ENCODE measurements at regions not wholly inside any gene's neighbourhood (a gene's known extent, or its start where the extent isn't known, plus 50 kb on each side); places are given as distances from the start of the nearest gene placed in this dataset.

DNA sequence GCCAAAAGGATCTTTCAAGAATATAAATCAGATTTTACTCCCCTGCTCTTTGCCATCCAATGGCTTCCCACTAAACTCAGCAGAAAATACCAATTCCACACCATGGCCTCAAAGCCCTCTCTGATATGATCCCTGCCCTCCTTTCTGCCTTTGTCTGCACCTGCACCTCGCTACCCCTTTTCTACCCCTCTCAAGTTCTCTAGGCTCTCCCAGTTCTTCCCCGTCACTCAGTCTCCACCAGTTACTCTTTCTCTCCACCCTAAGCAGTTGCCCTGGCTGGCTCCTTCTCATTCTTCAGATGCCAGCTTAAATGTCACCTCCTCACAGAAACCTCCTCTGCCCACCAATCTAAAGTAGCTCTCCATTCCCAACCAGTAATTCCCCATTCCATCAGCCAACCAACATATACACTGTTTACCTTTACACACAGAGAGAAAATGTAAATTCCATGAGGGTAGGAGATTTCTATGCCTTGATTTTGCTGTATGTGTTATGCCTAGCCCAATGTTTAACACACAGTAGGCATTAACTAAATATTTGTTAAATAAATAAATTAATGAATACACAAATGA is 93.6 kb upstream of the LPP start:
- Histone ChIP-seq H3K9ac (ENCODE audit: low read depth, low read length) (no peak overlapping the region), H3K36me3 (ENCODE audit: insufficient read depth, low read length) (no peaks in the 10 kb centered on the region), H3K27me3 (ENCODE audit: insufficient read depth, low read length) (no peaks in the 10 kb centered on the region), H3K9me3 (ENCODE audit: insufficient read depth, low read depth, low read length) (no peaks in the 10 kb centered on the region), H3K4me3 (ENCODE audit: low read length) (no peak overlapping the region), H3K4me1 (ENCODE audit: insufficient read depth, low read length) (peaks cover 4% of the 10 kb centered on the region; the same call in 1 of the 2 replicates), H3K27ac (ENCODE audit: low read depth, low read length) (no peak overlapping the region)
- 91% methylated on average over 2 of the region's 2 CpGs for WGBS

DNA sequence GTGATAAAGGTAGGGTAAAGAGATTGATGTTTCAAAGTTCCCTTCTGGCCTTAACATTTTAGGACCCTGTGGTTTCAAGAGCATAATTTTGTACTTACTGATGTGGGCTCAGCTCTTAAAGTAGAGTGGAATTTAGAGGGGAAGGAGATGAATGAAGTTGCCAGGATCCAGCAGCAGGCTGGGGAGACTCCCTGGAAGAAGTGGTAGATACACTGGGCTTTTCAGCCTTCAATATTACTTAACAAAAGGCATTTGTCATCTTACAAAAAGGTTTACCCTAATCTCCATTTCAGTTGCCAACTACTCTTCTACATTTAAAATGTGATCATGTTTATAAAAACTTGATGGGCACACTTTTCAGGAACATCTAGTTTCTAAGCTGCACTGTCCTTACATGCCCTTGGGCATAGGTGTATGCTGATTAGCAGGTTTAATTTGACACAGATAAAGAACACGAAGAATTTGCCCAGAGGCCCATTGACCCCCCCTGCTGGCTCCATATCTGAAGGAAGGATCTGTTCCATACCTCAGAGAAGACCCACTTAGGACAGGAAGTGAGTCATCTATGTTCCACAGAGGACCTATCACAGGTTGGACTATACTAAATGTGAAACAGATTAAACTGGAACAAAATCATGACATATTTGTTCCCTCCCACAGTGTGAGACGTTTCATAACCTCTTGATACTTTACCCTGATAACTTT is 93.0 kb upstream of the LPP start:
- Histone ChIP-seq H3K9ac (ENCODE audit: low read depth, low read length) (no peak overlapping the region), H3K27ac (ENCODE audit: low read depth, low read length) (no peak overlapping the region), H3K4me1 (ENCODE audit: insufficient read depth, low read length) (peaks cover 4% of the 10 kb centered on the region; the same call in 1 of the 2 replicates), H3K27me3 (ENCODE audit: insufficient read depth, low read length) (no peaks in the 10 kb centered on the region), H3K4me3 (ENCODE audit: low read length) (no peak overlapping the region), H3K9me3 (ENCODE audit: insufficient read depth, low read depth, low read length) (no peaks in the 10 kb centered on the region), H3K36me3 (ENCODE audit: insufficient read depth, low read length) (no peaks in the 10 kb centered on the region)
- 74% methylated on average over 2 of the region's 2 CpGs for WGBS

DNA sequence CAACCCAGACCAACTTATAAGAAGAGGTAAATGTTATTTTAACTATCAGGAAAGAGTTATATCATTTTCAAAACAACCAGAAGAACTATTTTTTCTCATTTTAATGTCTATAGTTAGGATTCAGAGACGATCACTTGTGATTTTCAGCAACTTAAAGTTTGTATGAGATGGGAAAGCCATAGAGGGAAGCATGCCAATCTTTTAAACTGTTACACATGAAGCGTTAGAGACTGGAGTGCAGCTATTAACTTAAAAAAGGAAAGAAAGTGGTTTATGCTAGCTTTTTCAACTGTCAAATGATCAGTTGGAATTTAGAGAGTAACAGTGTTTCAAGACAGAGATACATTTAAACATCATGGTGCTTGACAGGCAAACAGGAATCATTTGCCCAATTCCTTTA is 91.7 kb upstream of the LPP start:
- Histone ChIP-seq H3K9me3 (ENCODE audit: insufficient read depth, low read depth, low read length) (no peaks in the 10 kb centered on the region), H3K36me3 (ENCODE audit: insufficient read depth, low read length) (no peaks in the 10 kb centered on the region), H3K4me1 (ENCODE audit: insufficient read depth, low read length) (peaks cover 4% of the 10 kb centered on the region; the same call in 1 of the 2 replicates), H3K27me3 (ENCODE audit: insufficient read depth, low read length) (no peaks in the 10 kb centered on the region), H3K4me3 (ENCODE audit: low read length) (no peak overlapping the region), H3K27ac (ENCODE audit: low read depth, low read length) (no peak overlapping the region), H3K9ac (ENCODE audit: low read depth, low read length) (no peak overlapping the region)
- WGBS: 93% methylated on average over 2 of the region's 2 CpGs

DNA sequence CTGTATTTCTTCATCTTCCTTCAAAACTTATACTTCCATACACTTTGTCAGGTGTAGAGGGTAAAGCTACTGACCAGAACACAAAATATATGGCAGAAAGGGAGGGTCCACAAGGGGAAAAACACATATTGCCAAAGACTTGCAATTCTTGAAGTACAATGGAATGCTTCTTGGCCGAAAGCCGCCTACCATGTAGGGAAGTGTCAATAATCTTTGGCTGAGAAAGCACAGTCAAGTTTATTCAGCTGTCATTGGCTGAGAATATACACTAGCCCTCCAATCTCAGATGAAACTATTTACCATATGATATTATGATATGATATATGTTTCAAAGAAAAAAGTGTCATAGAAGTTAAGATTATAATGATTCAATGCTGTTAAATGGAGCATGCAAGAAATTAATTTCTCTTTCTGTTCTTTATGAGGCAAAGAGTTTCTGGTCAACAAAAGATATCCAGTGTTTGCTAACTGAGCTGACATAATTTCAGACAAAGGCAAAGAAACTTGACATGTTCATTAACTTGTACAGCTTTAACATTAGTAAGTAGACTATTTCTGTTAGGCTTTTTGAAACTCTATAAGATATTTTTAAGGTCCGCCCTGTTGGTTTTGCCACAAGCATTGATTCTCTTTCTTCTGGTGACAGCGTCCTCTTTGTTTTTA is 89.0 kb upstream of the LPP start:
- H3K4me1 ChIP-seq (ENCODE audit: insufficient read depth, low read length): peaks cover 4% of the 10 kb centered on the region; the same call in 1 of the 2 replicates
- H3K36me3 ChIP-seq (ENCODE audit: insufficient read depth, low read length): no peaks in the 10 kb centered on the region
- no peaks in the 10 kb centered on the region for H3K27me3 ChIP-seq (ENCODE audit: insufficient read depth, low read length)
- no peaks in the 10 kb centered on the region for H3K9me3 ChIP-seq (ENCODE audit: insufficient read depth, low read depth, low read length)
- no peak overlapping the region for H3K27ac ChIP-seq (ENCODE audit: low read depth, low read length)
- 88% methylated on average over 4 of the region's 4 CpGs for WGBS
- H3K9ac ChIP-seq (ENCODE audit: low read depth, low read length): no peak overlapping the region
- H3K4me3 ChIP-seq (ENCODE audit: low read length): no peak overlapping the region

DNA sequence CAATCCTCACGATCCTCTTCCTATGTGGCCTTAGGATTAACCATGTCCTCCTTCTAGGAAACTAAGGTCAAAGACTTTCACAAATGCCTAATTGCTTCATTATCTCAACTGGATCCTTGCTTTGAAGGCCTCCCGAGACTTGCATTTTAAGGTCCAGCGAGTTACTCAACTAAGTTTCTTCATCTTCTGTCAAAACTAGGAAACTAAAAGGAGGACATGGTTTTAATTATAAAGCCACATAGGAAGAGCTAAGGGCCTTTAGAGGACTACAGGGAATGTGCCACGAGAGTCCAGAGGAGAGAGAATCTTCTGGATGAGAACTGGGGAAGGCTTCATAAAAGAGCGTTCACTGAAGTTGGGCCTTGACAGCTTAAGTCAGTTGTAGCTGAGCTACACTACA is 87.8 kb upstream of the LPP start:
- Histone ChIP-seq H3K4me1 (ENCODE audit: insufficient read depth, low read length) (no peaks in the 10 kb centered on the region), H3K4me3 (ENCODE audit: low read length) (no peak overlapping the region), H3K9me3 (ENCODE audit: insufficient read depth, low read depth, low read length) (no peaks in the 10 kb centered on the region), H3K9ac (ENCODE audit: low read depth, low read length) (no peak overlapping the region), H3K36me3 (ENCODE audit: insufficient read depth, low read length) (no peaks in the 10 kb centered on the region), H3K27me3 (ENCODE audit: insufficient read depth, low read length) (no peaks in the 10 kb centered on the region), H3K27ac (ENCODE audit: low read depth, low read length) (no peak overlapping the region)
- 97% methylated on average over 5 of the region's 5 CpGs for WGBS

DNA sequence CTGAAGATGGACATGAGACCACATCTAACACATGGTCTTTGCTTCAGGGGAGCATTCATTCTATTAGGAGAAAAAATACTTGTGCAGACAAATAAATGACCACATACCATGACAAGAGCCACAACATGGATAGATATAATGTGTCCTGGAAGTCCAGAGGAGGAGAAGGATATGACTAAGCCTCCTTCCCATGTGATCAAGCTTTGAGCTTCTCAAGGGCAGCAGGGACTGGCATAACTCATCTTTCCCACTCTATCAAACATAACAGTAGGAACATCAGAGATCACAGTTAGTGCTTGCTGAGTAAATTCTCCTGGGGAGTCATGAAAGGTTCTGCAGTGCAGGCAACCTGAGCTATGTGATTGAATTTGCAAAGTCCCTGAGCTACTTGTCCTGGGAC is 86.0 kb upstream of the LPP start:
- no peaks in the 10 kb centered on the region for H3K27me3 ChIP-seq (ENCODE audit: insufficient read depth, low read length)
- H3K9ac ChIP-seq (ENCODE audit: low read depth, low read length): no peak overlapping the region
- no peak overlapping the region for H3K4me3 ChIP-seq (ENCODE audit: low read length)
- no peaks in the 10 kb centered on the region for H3K4me1 ChIP-seq (ENCODE audit: insufficient read depth, low read length)
- no peak overlapping the region for H3K27ac ChIP-seq (ENCODE audit: low read depth, low read length)
- no peaks in the 10 kb centered on the region for H3K9me3 ChIP-seq (ENCODE audit: insufficient read depth, low read depth, low read length)
- no peaks in the 10 kb centered on the region for H3K36me3 ChIP-seq (ENCODE audit: insufficient read depth, low read length)

DNA sequence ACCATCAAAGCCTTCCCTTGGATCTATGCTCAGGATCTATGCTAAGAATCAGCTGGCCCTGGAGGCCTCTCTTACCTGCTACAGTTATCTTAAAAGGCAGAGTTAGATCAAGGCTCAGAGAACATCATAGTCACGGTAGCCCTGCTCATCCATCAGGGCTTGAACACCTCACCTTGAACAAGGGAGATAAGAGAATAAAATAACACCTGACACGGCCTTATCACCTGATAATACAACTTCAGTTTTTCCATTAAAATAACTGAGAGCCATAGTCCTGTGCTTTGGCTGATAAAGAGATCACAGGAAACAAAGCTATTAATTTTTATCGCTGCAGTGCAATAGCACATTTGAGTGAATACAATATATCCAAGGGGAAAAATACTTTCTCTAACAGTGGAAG is 85.6 kb upstream of the LPP start:
- H3K4me1 ChIP-seq (ENCODE audit: insufficient read depth, low read length): no peaks in the 10 kb centered on the region
- no peak overlapping the region for H3K27ac ChIP-seq (ENCODE audit: low read depth, low read length)
- no peaks in the 10 kb centered on the region for H3K27me3 ChIP-seq (ENCODE audit: insufficient read depth, low read length)
- WGBS: 93% methylated on average over 2 of the region's 3 CpGs
- no peaks in the 10 kb centered on the region for H3K9me3 ChIP-seq (ENCODE audit: insufficient read depth, low read depth, low read length)
- H3K4me3 ChIP-seq (ENCODE audit: low read length): no peak overlapping the region
- no peaks in the 10 kb centered on the region for H3K36me3 ChIP-seq (ENCODE audit: insufficient read depth, low read length)
- no peak overlapping the region for H3K9ac ChIP-seq (ENCODE audit: low read depth, low read length)

DNA sequence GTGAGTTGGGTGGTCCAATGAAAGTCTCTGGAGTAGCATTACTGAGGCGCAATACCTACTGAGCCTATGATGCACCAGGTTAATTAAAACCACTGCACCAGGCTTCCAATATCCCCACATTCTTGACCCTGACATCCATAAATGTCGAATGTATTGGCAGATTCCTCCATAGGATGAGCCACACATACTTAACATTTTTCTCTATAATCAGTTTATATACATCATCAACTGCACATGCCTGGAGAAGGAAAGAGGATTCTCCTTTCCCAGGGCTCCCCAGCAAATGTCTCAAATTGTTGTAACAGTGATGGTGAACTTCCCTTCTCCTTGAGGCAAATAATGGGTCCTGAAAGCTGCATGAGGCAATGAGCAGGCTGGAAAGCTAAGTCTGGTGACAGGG is 82.3 kb upstream of the LPP start:
- H3K27ac ChIP-seq (ENCODE audit: low read depth, low read length): no peak overlapping the region
- 90% methylated on average over 2 of the region's 2 CpGs for WGBS
- H3K9me3 ChIP-seq (ENCODE audit: insufficient read depth, low read depth, low read length): no peaks in the 10 kb centered on the region
- H3K4me1 ChIP-seq (ENCODE audit: insufficient read depth, low read length): no peaks in the 10 kb centered on the region
- H3K9ac ChIP-seq (ENCODE audit: low read depth, low read length): no peak overlapping the region
- no peaks in the 10 kb centered on the region for H3K27me3 ChIP-seq (ENCODE audit: insufficient read depth, low read length)
- no peaks in the 10 kb centered on the region for H3K36me3 ChIP-seq (ENCODE audit: insufficient read depth, low read length)
- H3K4me3 ChIP-seq (ENCODE audit: low read length): no peak overlapping the region

DNA sequence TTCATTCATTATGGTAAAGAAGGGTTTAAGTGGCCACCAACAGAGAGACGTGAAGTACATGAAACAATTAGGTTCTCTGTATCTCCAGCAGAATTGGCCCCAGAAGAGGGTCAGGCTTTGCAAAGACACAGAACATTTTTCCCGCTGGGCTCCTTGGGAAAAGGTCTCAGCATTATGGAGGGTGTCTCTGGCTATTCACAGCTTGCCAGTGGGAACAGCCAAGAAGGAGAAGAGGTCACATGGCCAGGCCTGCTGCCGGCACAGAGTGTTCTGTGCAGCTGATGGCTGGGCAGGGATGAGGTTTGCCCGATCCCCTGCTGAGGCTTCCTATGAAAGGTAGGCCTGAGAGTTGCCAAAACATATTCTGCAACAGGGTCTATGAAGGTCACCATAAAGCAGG is 77.8 kb upstream of the LPP start:
- no peak overlapping the region for H3K27ac ChIP-seq (ENCODE audit: low read depth, low read length)
- no peaks in the 10 kb centered on the region for H3K4me1 ChIP-seq (ENCODE audit: insufficient read depth, low read length)
- 90% methylated on average over 4 of the region's 4 CpGs for WGBS
- no peaks in the 10 kb centered on the region for H3K27me3 ChIP-seq (ENCODE audit: insufficient read depth, low read length)
- no peak overlapping the region for H3K9ac ChIP-seq (ENCODE audit: low read depth, low read length)
- H3K4me3 ChIP-seq (ENCODE audit: low read length): no peak overlapping the region
- H3K9me3 ChIP-seq (ENCODE audit: insufficient read depth, low read depth, low read length): peaks cover 4% of the 10 kb centered on the region
- H3K36me3 ChIP-seq (ENCODE audit: insufficient read depth, low read length): no peaks in the 10 kb centered on the region

DNA sequence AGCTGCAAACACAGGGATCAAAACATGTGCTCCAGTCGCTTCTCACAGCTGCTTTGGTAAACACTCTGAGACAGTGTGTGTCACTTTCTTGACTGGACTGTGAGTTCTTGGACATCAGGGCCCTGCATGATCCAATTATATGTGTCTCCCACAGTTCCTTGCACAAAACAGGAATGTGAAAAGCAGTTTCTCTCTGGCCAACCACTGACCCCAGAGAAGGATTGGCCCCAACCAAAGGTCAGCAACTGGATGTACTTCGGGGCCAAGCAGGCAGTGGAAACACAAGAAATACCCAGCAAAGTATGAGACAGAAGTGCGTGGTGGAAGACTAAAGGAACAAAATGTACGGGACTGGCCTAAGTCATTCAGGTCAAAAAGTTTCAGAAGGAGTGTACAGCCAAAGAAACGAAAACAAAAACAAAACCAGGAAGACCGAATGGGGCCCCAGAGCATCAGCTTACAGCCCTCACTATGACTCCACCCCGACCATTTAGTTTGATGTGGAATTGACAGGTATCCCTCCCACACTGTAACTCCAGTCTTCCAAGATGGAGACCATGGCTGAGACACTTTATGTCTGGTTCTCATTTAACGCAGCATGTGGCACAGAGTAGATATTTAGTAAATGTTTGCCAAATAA is 76.7 kb upstream of the LPP start:
- Histone ChIP-seq H3K27me3 (ENCODE audit: insufficient read depth, low read length) (no peaks in the 10 kb centered on the region), H3K9ac (ENCODE audit: low read depth, low read length) (no peak overlapping the region), H3K36me3 (ENCODE audit: insufficient read depth, low read length) (no peaks in the 10 kb centered on the region), H3K9me3 (ENCODE audit: insufficient read depth, low read depth, low read length) (peaks cover 4% of the 10 kb centered on the region), H3K4me1 (ENCODE audit: insufficient read depth, low read length) (no peaks in the 10 kb centered on the region), H3K4me3 (ENCODE audit: low read length) (no peak overlapping the region), H3K27ac (ENCODE audit: low read depth, low read length) (no peak overlapping the region)
- WGBS: 88% methylated on average over 8 of the region's 8 CpGs

DNA sequence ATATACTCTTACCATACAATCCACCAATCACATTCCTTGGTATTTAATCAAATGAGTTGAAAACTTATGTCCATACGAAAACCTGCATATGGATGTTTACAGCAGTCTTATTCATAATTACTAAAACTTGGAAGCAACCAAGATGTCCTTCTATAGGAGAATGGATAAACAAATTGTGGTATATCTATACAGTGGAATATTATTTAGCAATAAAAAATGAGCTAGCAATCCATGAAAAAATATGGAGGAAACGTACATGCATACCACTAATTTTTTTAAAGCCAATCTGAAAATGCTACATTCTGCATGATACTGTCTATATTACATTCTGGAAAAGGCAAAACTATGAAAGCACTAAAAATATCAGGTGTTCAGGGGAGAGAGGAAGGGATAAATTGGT is 73.9 kb upstream of the LPP start:
- H3K27me3 ChIP-seq (ENCODE audit: insufficient read depth, low read length): no peaks in the 10 kb centered on the region
- 100% methylated on average over 1 of the region's 2 CpGs for WGBS
- H3K4me1 ChIP-seq (ENCODE audit: insufficient read depth, low read length): no peaks in the 10 kb centered on the region
- no peak overlapping the region for H3K27ac ChIP-seq (ENCODE audit: low read depth, low read length)
- no peaks in the 10 kb centered on the region for H3K36me3 ChIP-seq (ENCODE audit: insufficient read depth, low read length)
- peaks cover 8% of the 10 kb centered on the region for H3K9me3 ChIP-seq (ENCODE audit: insufficient read depth, low read depth, low read length)
- no peak overlapping the region for H3K4me3 ChIP-seq (ENCODE audit: low read length)
- H3K9ac ChIP-seq (ENCODE audit: low read depth, low read length): no peak overlapping the region

Data from HUES64 (cell line).